Activated CD4-positive, alpha-beta T cell treated with anti-CD3 and anti-CD28 coated beads, Interleukin-2, Interleukin-4, amounts not matched to agents 100 ng/mL and 50 ng/mL, durations not matched to agents 16 hours and 8 hours (primary cell): ENCODE measurements at regions not wholly inside any gene's neighbourhood (a gene's known extent, or its start where the extent isn't known, plus 50 kb on each side); places are given as distances from the start of the nearest gene placed in this dataset.
"Not testable (repeated sequence)": the region's sequence is repeated elsewhere in the genome, so short reads cannot be mapped to it uniquely, and the experiment has no call there.

Experiments
- DNase-seq: peaks from one replicate; pipeline ENCODE4 v3.0.0-alpha.2; 2020; ENCODE audit warnings: low spot score

DNA sequence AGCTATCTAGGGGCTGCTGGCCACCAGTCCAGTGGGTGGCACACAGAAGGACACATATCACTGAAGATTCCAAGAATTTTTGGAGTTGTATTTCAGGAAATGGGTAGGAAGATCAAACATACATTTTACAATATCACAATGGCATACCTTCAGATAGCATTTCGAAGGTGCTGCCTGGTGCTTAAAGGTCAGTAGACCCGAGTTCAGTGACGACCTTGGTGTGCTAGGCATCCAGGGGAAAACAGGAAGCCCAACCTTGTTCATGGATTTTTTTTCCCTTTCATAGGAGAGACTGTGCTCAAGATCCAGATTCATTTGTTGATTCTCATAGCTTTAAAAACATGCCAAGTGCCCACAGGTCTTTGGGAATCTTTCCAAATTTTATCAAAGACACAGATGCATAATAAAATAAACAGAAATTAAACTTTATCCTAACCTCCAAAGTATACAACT, 51.0 kb upstream of the RCBTB2 start:
- DNase-seq = no peak

DNA sequence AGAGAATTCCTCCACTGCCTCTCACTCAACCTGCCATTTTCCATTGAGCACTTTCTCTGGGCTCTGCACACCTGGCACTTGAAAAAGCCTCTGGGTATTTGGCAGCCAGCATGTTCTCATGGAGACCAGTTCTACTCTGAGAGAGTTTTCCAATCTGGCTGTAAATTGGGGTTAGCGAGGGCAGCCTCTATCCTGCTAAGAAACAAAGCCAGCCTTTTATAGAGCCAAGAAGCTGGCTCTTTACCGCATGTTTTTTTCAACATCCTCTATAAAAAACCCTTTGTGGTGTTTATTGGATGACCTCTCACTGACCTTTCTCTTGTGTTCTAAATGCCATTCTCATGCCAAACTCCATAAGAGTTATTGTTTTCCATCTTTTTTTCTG, 52.6 kb upstream of the RCBTB2 start:
- no peak for DNase-seq

DNA sequence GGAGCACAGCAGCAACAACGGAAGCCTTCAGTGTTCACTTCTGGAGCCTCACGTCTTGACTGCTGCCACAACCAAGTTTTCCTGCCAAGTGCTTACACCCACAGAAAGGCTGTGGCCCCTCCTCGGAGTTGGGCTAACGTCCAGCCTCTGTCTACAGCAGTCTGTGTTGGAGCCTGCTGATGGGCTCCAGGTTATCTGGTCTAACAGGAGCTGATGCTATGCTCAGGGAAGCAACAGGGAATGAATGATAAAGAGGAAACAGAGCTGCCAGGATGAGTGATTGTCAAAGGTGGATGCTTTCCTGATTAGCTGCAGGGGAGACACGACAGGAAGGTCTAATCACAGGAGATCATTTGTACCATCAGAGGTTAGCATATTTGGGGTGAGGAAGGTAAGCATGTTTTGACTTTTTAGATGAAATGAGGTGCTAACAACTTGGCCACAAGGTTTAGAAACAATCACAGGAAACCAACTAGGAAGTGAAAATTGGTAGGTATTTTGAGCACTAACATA, 53.8 kb upstream of the RCBTB2 start:
- DNase-seq = no peak

- no peak for DNase-seq
Measured at GRCh38 chr13:48588120-48588519, 55.2 kb upstream of the RCBTB2 start.

DNA sequence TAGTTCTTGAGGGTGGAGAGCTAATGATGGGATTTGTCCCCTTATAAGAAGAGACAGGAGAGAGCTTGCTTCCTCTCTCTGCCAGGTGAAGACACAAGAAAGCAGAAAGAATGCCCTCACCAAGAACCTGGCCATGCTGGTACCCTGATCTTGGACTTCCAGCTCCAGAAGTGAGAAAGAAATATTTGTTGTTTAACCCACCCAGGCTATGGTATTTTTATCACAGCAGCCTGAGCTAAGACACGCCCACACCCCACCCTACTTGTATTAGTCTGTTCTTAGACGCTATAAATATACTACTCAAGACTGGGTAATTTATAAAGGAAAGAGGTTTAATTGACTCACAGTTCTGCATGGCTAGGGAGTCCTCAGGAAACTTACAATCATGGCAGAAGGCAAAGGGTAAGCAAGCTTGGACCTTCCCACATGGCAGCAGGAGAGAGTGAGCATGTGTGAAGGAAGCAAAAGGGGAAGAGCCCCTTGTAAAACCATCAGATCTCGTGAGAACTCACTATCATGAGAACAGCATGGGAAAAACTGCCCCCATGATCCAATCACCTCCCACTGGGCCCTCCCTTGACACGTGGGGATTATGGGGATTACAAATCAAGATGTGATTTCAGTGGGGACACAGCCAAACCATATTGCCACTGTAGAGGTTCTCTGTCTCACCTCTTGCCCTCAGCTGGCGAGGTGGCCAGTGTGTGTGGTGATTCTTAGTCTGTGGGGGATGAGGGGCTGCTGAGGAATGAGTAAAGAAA, 57.4 kb upstream of the RCBTB2 start:
- DNase-seq = no peak

- DNase-seq = not testable (repeated sequence)
Measured at GRCh38 chr13:48591124-48591872, 58.4 kb upstream of the RCBTB2 start.

GRCh38 chr13:48591889-48592687, 59.2 kb upstream of the RCBTB2 start:
- no peak for DNase-seq

- DNase-seq = no peak
Measured at GRCh38 chr13:48592688-48593049, 59.8 kb upstream of the RCBTB2 start.

DNA sequence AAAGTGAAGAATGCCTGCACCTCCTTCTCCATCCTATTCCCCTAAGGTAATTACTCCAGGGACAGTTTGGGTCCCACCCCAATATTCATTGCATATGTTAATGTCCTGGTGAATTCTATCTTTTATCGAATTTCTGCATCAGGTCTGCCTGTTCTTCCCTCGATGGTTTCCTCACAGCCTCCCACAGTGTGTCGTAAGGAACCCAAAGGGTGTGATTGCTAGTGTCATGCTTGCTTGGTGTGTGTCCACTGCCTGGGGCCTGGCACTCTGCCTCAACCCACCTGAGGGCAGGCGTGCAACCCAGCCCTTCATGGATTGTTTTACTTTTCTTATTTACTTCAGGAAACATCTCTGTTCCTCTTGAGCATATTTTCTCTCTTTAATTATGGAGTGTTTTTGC, 60.2 kb upstream of the CYSLTR2 start:
- DNase-seq = no peak

- peak; percentile 19 for DNase-seq
Measured at GRCh38 chr13:48594096-48594815, 59.5 kb upstream of the CYSLTR2 start.

- peak; percentile 65 for DNase-seq
Measured at GRCh38 chr13:48595431-48596429, 58.0 kb upstream of the CYSLTR2 start.

DNA sequence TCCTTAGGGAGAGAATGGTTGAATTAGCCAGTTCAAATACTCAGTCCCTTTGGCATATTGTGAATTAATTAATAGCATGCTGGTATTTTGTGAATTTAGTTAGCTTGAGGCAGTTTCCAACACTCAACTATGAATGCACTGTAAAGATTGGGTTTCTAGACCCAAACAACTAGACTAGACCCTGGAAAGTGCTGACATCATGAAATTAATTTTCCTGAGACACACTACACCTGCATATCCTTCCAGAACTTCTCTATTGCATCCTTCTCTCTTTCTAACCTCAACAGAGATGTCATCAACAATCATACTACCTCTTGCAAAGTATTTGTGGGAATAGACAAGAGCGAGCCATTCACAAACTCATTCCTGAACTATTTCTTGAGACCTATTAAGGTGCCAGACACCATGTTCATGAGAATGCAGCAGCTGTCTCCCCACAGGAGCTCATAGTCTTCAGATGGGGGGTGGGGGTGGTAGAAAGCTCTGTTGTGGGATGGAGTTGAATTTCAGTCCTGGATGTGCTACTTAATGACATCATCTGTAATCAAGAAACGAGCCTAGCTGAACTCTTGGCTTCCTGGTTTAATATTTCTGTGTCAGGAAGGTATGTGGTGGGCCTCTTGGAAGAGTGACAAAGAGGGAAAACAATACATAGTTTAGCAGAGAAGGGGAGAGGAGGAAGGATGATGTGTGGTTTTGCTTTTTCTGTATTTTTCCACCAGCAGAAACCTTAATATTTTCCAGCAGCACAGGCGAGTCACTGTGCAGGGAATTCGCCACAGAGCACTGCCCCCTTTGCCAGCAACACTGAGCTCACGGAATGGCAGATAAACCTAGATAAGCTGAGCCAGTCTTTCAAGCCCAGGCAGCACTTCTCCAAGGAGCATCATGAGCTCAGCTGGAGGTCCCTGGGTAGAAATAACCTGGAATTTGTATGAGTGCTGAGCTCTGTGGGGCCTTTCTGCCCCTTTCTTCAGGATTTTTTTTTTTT, 53.1 kb upstream of the CYSLTR2 start:
- DNase-seq = no peak

DNA sequence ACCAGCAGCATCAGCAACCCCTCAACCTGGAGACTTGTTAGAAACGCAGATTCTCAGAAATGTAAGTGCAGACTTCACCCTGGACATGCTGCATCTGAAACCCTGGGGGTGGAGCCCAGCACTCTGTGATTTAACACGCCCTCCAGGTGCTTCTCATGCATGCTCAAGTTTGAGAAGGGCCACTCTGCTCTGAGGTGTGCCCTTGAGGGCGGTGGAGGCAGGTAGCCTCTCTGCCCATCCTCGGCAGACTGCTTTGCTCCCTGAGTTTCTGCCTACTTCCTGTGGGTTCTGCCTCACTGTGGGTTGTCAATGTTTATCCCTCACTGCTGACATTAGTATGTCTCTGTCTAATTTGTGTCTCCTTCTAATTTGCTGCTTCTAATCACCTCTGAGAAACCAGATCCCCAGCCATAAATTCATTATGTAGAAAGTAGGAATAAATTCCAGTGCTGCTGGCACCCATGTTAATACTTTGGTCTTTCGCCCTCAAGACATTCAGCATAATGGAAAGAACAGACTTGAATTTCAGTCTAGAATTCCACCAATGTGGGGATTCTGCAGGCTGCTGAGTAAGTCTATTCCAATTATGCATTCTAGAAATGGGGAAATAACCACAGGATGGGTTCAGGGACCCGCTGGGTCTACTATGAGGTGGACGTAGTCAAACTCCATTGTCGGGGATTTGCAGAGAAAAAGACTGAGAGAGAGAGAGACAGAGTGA, 51.3 kb upstream of the CYSLTR2 start:
- no peak for DNase-seq

DNA sequence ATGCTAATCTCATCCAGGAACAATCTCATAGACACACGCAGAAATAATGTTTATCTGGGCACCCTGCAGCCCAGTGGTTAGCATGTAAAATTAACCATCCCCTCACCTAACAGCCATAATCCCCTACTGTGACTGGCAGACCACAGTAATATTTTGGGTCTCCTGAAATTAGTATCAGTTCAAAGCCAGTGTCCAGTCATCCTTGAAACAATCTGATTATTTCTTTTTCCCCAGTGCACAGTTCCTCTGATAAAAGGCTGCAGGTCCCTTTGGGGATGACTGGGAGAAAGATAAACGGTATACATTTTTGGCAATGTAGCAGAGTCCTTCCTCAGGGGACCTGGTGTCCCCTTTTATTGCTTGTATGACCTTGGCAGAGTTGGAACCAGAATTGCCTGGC, 50.4 kb upstream of the CYSLTR2 start:
- no peak for DNase-seq
